ENCODE measurements at regions not wholly inside any gene's neighbourhood (a gene's known extent, or its start where the extent isn't known, plus 50 kb on each side); places are given as distances from the start of the nearest gene placed in this dataset.

DNA sequence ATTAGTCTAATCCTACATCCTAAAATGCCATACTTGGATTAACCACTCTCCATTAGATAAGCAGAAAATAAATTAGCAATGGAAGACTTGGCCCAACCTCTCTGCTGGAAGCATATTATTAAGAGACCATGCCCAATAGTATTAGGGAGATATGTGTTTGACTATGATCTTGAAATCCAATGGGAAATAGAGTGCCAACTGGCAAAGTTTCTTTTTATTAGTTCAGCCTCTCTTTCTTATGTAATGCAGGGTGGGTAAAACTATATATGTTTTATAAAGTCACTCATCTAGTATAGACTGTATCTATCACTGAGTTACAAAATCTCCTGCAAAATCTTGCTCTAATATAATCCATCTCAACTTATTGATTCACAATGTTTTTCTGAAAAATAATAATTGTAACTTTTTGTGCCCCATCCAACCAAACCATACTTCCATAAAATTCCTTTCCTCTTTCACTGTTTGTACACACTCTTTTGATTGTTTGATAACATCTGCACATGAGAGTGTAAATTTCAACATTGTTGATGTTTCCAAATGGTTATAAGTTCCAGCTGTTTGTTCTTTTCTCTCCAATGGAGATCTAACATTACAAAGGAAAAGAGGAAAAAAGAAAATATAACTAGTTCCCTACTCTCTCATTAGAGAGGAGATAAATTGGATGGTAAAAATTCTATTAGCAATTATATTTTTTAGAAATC is 408.1 kb upstream of the ADGRL2 start:
- H3K4me1 ChIP-seq = peaks cover 0 to 3% (median 0%) of the 10 kb centered on the region in 9 donors
- no peak overlapping the region for H3K4me3 ChIP-seq
- H3K27ac ChIP-seq = no peak overlapping the region
- DNase-seq = no peak
- no peak for ATAC-seq
- TF ChIP-seq, protein P1, sequence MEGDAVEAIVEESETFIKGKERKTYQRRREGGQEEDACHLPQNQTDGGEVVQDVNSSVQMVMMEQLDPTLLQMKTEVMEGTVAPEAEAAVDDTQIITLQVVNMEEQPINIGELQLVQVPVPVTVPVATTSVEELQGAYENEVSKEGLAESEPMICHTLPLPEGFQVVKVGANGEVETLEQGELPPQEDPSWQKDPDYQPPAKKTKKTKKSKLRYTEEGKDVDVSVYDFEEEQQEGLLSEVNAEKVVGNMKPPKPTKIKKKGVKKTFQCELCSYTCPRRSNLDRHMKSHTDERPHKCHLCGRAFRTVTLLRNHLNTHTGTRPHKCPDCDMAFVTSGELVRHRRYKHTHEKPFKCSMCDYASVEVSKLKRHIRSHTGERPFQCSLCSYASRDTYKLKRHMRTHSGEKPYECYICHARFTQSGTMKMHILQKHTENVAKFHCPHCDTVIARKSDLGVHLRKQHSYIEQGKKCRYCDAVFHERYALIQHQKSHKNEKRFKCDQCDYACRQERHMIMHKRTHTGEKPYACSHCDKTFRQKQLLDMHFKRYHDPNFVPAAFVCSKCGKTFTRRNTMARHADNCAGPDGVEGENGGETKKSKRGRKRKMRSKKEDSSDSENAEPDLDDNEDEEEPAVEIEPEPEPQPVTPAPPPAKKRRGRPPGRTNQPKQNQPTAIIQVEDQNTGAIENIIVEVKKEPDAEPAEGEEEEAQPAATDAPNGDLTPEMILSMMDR (IDR thresholded peaks at IDR 0.05) = no peak
- H3K27me3 ChIP-seq = no peaks in the 10 kb centered on the region
- no peaks in the 10 kb centered on the region for H3K36me3 ChIP-seq
- H3K9me3 ChIP-seq = peaks cover 0 to 3% (median 0%) of the 10 kb centered on the region in 11 donors
- intact Hi-C loops (cut with DNase I) = no loop called here

DNA sequence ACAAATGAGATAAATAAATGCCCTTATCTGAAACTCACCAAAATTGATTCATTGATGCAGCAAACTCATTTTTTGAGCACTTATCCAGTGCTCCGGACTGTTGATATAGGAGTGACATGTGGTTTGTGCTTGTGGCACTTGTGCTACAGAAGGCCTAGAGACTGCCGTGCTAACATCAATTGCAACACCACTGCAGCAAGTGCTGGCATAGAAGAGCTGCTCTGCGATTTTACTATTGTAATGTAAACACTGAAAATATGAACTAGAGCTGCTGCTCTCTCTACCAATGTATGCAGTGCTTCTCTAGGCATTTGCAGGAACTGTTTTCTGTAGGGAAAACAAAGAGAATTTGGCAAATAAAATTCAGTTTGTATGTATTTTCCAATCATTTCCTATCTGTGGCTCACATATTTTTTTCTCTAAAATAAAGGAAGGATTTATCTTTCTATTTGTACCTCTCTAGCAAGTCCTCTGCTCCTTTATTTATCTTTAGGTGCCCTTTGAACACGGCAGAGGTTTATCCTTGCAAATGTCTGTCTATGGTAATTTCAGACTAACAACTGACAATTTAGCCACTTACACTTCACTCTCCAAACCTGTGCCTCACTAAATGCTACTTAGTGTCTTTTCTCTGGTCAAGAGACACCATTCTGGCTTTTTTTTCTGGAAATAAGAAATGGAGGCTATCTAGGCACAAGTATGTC is 409.5 kb upstream of the ADGRL2 start:
- H3K9me3 ChIP-seq = no peaks in the 10 kb centered on the region
- TF ChIP-seq, protein P1 (IDR thresholded peaks at IDR 0.05) = no peak
- 61 to 71% methylated on average over 4 of the region's 4 CpGs for WGBS, 2 donors
- H3K27ac ChIP-seq = no peak overlapping the region
- no peaks in the 10 kb centered on the region for H3K27me3 ChIP-seq
- no peaks in the 10 kb centered on the region for H3K36me3 ChIP-seq
- no peak overlapping the region for H3K4me3 ChIP-seq
- ATAC-seq (peak in 2 of 8 donors; percentile 4 to 58), DNase-seq (no peak)
- intact Hi-C loops (cut with DNase I) = no loop called here
- H3K4me1 ChIP-seq = peaks cover 0 to 3% (median 0%) of the 10 kb centered on the region in 9 donors

DNA sequence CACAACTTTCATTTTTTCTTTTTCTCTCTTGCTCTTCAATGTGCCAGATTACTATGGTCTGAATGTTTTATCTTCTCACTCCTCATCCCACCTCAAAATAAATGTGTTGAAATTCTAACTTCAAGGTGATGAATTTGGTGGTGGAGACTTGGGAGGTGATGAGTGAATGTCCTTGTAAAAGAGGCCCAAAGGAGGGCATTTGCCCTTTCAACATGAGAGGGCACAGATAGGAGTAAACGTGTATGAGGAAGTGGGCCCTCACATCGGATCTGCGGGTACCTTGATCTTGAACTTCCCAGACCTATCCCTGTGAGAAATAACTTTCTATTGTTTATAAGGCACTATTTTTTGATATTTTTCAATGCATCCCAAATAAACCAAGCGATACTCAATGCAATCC is 412.3 kb upstream of the ADGRL2 start:
- Histone ChIP-seq H3K9me3 (no peaks in the 10 kb centered on the region), H3K4me3 (no peak overlapping the region), H3K27ac (no peak overlapping the region), H3K4me1 (peaks cover 0 to 3% (median 0%) of the 10 kb centered on the region in 9 donors), H3K36me3 (no peaks in the 10 kb centered on the region), H3K27me3 (no peaks in the 10 kb centered on the region)
- DNase-seq (no peak), ATAC-seq (peak in 1 of 8 donors; percentile 64)
- intact Hi-C loops (cut with DNase I) = no loop called here
- WGBS, 2 donors = 55 to 73% methylated on average over 4 of the region's 4 CpGs
- TF ChIP-seq, protein P1 (IDR thresholded peaks at IDR 0.05) = no peak

DNA sequence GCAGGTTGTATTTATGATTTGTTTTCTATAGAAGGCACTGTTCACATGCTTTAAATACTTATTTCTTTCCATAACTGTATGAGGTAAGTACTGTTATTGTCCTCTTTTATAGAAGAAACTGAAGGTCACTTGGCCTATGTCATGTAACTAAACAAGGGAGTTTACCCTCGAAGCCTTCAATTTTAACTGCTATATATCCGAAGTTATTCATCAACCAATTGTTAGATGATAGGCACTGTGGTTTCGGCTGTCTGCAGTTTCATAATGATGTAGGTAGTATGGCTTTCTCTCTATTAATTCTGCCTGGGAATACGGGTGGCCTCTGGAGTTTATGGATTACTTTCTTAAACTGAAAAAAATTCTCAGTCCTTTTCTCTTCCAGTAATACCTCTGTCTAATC is 413.3 kb upstream of the ADGRL2 start:
- no peaks in the 10 kb centered on the region for H3K36me3 ChIP-seq
- 90 to 94% methylated on average over 4 of the region's 4 CpGs for WGBS, 2 donors
- H3K9me3 ChIP-seq = no peaks in the 10 kb centered on the region
- no peak for DNase-seq
- no peaks in the 10 kb centered on the region for H3K27me3 ChIP-seq
- TF ChIP-seq, protein P1 (IDR thresholded peaks at IDR 0.05) = no peak
- no peak overlapping the region for H3K4me3 ChIP-seq
- intact Hi-C loops (cut with DNase I) = no loop called here
- no peak for ATAC-seq
- H3K4me1 ChIP-seq = peaks cover 0 to 3% (median 0%) of the 10 kb centered on the region in 9 donors
- H3K27ac ChIP-seq = no peak overlapping the region
